Head of caudate nucleus (tissue), 42 donors: ENCODE measurements at regions not wholly inside any gene's neighbourhood (a gene's known extent, or its start where the extent isn't known, plus 50 kb on each side); places are given as distances from the start of the nearest gene placed in this dataset.

Source experiments
- DNase-seq, 42 donors: peaks; one replicate each; pipeline versions ENCODE4 v3.0.0 to v3.0.0-alpha.2; 2020 to 2021; ENCODE audit warnings: mixed read lengths in 7 of 42
- intact Hi-C: fragments of 100-400 bp; cut with DNase I; formaldehyde crosslinking; loops from one replicate; pipeline ENCODE4 v1.15.0; 2022

DNA sequence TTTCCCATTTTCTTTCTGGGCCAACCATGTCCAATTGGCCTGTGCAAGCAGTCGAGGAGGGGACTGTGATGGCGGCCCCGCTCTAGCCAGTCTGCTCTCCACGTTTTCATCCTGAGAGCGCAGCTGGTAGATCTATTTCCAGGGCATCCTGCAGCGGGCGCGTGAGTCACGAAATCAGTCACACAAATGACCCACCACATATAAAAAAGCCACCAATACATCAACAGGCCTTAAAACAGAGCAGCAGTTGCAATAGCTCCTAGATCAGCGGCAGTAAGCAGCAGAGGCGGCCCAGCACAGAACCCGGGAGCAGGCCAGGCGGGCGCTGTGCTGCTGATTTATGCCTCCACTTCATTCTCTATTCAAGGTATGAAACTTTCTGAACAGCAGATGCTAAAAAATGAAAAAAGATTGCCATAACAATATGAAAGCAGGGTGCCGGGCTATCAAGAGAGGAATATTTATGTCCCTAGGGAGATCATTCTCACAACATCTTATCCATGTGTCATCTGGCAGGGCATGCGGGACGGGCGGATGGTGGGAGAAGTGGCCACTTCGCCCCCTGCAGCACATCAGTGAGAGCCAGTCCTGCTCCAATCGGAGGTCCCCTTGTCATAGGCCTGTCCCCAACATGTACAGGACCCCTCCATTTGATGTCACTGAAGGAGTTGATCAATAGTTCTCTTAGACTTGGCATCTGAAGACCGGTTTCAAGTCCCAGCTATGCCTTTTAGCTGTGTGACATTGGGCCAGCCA is 98.0 kb upstream of the GPR26 start:
- intact Hi-C loops, result no loop called here
- peak in 3 of 42 donors; percentile 6 to 20 (median 8) for DNase-seq

DNA sequence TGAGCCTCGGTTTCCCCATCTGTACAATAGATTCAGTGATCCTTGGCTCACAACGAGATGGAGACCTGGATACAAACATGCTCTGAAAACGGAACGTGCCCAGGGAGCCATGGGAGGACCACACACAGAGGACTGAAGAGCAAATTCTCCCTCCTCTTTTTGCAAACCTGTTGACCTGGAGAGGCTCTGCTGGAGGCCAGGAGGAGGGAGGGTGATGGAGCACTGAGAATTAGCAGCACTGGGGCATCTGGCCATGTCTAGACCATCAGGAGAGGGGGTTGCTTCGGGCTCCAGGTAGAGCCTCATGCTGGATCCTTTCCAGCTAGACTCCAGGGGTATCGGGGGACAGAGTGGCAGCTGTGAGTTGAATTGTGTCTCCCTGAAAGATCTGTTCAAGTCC is 97.4 kb upstream of the GPR26 start:
- intact Hi-C loops, result no loop called here
- peak in 1 of 42 donors; percentile 7 for DNase-seq

DNA sequence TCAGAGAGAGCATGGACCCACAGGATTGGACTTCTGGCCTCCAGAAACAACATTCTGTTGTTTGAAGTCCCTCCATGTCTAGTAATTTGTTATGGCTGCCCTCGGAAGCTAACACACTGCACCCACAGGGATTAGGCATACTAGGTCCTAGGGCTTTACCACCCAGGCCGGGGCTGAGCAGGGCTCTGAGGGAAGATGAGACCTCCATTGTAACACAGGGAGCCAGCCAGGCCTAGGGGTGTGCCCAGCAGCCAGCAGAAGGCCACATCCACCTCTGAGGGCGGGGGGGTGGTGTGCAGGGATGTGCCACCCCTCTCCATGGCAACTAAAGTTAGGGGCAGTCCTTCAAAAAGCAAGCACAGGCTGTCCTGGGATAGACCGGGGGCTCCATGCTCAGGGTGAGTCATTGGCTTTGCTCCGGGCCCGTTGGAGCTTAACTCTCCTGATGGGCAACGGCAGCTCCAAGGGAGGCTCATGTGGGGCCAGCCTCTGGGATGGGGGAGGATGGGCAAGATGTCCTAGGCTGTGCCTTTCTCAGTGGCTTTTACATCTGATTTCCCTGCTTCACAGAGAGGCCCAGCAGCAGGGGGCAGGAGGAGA is 96.6 kb upstream of the GPR26 start:
- intact Hi-C loops, result no loop called here

DNA sequence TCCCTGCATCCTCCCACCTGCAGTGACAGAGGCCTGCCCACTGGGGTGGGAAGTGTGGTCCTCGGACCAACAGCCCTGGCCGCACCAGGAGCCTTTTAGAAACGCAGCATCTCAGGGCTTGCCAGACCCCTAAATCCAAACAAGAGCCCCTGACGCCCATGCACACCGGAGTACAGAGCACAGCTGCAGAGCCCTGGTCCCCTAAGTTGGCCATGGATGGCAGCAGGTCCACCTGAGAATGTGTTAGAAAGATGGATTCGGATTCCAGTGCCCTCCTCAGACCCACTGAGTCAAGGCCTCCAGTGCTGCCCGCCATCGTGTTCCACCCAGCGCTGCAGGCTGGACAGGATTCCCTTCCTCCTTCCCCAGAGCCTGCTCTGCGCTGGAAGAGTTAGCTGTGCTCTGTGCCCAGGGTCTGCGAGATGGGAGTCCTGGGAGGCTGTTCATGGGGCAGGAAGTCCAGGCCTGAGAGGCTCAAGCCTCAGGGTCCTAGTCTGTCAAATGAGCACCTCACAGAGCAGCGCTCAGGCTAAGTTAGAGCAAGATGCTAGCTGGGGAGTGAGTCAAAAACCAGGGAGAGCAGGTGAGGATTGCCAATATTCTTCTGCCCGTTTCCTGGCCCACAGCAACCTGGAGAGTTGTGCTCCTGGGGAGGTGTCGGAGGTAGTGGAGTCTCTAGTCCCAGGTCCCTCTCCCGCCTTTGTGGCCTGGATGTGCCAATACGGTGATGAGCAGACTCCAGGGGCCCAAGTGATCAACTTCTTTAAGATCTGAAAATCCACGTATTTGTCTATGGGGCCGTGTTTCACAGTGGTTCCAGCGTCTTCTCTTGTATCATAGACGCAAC is 95.9 kb upstream of the GPR26 start:
- intact Hi-C loops, result no loop called here
- peak in 2 of 42 donors; percentile 11 to 19 for DNase-seq

More for the DNA sequence above, 96.6 kb upstream of the GPR26 start:
- peak in 1 of 42 donors; percentile 8 for DNase-seq

DNA sequence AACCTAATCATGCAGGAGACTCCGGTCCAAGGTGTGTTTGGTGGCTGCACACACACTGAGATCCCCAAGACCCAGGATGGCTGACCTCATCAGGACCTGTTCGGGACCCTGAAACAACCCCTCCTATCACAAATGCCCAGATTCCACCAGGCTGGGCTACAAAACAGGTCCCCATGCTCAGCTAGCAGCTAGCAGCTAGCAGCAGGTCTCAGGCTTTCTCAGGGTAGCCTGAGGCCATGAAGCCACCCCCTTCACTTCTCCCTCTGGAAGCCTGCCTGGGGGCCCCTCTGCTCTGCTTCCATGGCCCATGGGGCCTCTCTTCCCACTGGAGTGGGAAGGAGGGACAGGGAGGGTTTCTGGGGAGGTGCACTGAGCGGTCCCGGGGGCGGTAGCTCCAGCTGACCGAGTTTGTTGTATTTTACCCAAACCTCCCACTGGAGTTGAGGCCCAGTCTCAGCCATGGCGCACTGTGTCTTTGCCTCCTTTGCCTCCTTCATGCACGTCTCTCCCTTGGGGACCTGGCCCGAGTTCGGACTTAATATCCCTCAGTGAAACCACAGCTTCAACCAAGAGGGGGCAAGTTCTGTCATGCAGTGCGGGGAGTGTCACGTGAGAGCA is 95.1 kb upstream of the GPR26 start:
- intact Hi-C loops, result no loop called here

DNA sequence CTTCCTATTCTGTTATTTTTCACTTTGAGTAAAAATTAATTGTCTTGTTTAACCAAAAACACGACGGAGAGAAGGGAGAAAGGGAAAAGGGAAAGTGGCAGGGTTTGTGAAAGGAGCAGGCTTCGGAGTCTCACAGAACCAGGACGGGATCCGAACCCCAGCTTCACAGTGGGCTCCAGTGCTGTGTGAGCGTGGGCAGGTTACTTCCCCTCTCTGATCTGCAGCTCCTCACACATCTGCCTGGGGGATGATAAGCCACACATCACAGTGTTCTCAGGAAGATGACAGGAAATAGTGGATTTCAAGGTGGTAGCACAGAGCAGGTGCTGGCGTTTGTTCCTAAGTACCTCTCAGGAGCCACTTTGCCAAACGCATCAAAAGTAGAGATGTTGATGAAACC is 94.2 kb upstream of the GPR26 start:
- DNase-seq, result peak in 1 of 42 donors; percentile 4
- intact Hi-C loops, result no loop called here

More for the DNA sequence above, 95.1 kb upstream of the GPR26 start:
- peak in 2 of 42 donors; percentile 11 to 23 for DNase-seq

DNA sequence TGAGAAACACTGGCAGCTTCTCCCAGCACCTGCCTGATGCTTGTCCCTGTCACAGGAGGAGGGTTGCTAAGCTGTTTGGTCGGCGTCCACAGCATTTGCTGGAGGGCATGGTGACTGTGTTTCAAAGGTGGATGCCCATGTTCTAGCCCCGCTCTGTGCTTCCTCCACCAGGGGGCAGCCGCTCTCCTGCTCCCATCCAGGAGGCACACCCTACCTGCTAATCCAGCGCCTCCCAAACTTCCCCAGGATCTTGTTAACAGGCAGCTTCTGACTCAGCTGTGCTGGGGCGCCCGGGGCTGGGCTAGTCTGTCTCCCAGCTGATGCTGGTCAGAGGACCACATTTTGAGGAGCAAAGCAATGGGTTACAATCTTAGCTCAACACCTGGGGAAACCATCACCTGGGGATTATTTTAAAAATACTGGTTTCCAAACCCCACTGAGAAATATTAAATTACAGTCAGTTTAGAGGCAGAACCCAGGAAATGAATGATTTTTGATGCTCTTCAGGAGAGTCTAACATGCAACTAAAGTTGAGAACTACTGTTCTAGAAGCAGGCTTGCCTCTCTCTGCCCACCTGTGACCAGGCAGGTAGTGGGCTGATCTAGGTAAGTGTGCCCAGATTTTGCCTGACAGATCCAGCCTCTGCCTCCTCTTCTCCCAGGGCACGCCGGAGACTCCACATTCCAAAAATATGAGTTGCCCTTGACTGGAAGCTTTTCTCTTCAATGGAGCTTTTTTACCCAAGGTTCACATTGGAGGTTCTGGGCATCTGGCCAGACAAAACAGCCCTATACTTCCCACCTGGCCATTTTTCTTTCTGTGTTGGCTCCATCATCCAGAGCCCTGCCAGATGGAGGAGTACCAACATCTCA is 92.7 kb upstream of the GPR26 start:
- DNase-seq, result peak in 14 of 42 donors; percentile 13 to 71 (median 24)
- intact Hi-C loops, result no loop called here

DNA sequence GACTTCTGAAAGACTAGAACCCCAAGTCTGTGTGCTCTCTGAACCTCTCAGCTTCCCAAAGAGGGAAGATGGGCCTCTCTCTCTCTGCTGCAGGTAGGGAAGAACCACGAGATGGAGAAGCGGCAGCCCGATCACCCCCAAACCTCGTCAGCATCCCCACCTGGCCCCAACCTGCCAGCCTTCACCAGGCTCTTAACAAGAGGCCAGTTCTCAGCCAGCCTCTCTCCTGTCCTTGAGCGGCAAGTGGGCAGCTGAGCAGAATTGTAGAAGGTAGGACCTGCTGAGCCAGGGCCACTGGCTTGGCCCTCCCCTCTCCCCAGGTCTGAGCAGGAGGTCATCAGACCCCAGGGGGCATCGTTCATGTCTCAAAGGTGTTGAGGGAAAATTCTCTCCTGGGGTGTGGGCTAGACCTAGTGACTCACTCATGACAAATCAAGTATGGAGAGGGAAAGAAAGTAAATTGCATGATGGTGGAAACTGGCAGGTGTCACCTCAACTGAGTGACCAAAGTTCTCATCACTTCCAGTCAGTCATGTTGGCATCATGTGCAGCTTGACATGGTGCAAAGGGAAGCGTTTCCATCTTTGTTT is 92.0 kb upstream of the GPR26 start:
- no peak for DNase-seq
- intact Hi-C loops, result no loop called here

DNA sequence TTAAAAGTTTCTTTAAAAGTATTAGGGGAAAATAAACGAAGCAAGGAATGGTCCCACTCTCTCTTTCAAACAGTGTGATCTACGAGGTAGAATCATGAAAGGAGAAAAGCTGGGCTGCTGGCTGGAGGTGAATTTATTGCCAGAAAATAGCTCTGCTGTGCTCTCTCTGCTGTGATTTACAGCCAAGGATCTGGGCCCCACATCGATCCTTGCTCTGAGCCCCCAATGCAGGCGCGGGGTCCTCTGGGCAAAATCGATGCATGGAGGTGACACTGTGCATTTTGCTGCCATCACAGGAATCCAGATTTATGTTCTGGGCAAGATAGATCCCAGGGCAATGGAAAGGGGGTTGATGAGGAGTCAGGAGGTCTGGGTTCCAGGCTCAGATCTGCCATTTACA is 91.0 kb upstream of the GPR26 start:
- intact Hi-C loops, result no loop called here
- no peak for DNase-seq

DNA sequence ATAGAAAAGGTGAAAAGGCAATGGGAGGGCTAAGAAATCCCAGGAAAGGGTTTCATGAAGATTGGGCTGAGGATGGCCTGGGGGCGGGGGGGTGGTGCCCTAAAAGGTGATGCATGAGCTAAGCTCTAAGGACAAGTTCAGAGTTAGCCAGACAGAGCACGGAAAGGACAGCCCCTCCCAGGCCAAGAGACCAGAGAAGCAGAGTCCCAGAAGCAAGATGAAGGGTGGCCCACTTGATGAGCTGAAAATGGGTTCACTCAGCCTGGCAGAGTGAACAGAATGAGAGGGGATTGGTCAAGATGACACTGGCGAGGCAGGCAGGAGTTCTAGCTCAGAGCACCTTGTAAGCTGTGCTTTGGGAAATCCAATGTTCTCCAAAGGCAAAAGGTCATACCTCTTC is 89.4 kb upstream of the GPR26 start:
- intact Hi-C loops, result no loop called here
- no peak for DNase-seq

DNA sequence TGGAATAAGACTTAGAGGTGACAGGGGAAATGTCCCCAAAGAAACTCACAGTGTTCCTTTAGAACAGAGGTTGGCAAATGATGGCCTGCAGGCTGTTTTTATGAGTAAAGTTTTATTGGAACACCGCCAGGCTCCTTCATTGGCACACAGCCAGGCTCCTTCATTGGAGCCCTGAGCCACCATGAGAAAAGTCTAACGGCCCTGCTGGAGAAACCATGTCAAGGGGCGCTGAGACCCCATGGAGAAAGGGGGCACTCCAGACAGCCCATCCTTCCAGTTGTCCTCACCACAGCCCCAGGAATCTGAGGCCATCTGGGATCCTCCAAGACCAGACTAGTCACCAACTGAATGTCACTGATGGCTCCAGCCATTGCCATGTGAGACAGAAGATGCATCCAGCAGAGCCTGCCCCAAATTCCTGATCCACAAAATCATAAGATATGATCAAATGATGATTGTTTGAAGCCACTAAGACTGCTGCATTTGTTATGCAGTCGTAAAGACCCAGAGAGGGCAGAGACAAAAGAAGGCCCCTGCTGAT is 88.2 kb upstream of the GPR26 start:
- intact Hi-C loops, result no loop called here
- DNase-seq, result no peak

DNA sequence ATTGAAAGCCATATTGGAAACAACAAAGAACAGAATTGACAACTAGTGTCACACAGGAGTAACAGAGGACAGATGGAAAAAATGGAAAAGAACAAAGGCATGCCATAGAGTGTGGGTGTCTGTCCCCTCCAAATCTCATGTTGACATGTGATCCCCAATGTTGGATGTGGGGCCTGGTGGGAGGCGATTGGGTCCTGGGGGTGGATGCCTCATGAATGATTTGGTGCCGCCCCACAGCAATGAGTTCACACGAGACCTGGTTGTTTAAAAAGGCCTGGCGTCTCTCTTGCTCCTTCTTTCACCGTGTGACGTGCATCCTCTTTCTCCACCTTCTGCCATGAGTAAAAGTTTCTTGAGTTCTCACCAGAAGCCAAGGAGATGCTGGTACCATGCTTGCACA is 87.4 kb upstream of the GPR26 start:
- intact Hi-C loops, result no loop called here
- DNase-seq, result no peak

DNA sequence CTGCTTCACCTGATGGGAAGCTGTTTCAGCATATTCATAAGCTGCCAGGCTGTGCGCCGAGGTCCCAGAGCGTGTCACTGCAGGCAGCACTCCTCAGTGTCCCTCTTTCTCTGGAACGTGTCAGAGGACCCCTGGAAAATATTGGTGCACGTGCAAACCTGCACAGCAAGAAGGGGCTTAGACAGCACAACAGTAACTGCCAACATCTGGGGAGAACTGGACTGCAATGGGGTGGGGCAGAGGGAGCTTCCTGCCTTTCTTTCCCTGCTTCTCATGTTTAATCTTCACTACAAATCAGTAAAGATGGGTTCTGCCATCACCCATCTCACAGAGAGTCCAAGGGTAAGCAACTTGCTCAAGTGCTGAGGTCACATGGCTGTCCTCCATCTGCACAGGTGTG is 86.5 kb upstream of the GPR26 start:
- no peak for DNase-seq
- intact Hi-C loops, result loop anchor here (10.0 kb wide), 1 partner anchor 805 kb away; no protein-coding TSS in a partner anchor

DNA sequence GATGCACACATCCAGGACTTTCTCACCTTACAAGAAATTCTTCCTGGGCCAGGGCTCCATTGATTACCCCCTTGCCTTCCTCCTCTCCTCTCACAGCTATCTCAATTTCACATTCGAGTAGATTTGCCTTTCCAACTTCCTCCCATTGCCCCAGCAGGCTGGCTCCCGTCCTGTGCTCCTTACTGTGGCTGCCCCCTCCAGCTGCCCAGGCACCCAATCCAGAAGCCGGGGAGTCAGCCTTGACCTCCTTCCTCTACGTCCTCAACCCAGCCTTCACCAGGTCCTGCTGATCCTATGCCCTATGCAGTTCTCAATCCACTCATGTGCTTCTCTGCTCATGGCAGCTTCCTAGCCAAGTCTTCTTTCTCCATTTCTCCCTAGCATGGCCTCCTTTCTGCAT is 85.7 kb upstream of the GPR26 start:
- intact Hi-C loops, result loop anchor here (10.0 kb wide), 1 partner anchor 804 kb away; no protein-coding TSS in a partner anchor

DNA sequence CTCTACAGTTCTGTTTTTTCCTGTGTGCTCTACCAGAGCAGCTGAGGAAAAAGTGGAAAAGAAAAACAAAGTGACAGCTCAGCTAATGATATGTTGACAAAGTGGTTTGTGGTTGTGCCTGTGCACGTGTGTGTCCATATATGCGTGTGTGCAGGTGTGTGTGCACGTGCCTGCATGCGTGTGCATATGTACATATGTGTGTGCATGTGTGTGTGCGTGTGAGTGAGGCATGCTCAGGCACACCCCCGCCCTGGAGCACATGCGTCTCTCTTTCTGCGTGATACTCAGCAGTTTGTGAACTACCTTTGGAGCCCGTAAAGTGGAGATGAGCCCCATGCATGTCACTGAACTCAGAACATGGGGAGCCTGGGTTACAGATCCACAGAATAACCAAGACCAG is 84.5 kb upstream of the GPR26 start:
- no peak for DNase-seq
- intact Hi-C loops, result loop anchor here (2.0 to 10.0 kb wide), 2 partner anchors 385 to 803 kb away; no protein-coding TSS in a partner anchor

More for the DNA sequence above, 85.7 kb upstream of the GPR26 start:
- no peak for DNase-seq

DNA sequence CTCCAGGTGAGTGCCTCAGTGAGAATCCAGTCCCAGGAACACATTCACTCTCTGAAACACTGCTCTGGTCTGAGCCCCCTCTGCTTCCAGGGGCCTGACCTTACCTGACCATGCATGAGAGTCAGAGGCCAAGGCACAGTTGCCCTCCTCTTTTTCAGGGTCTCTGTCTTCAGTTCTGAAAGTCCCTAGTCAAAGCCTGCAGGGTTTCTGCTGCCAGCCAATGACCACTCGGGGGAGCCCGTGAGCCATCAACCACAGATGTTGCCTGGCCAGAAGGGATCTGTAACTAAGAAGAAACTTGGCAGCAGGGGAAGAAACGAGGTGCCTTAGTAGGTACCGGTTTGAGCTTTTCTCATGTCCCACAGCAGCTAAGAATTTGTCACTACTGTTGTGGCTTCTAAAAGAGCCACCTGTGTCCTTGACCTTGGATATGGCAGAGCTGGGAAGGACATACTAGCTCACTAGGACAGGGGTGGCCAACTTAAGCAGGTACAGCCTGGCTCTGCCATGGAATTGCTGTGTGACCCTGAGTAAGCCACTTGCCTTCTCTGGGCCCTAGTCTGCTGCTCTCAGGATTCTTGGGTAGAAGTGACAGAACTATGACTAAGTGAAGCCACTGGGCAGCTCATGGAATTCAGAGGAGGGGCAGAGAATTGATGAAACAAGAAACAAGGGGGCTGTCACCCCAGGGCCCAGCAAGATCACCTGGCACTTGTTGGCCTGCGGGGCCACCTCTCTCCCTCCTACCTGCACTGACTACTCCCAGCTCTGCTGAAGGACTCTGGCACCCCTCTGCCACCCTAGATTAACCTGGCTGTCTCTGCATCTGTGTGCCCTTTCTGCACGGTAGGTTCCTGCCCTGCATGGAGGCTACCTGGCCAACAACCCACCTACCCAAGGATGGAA is 83.8 kb upstream of the GPR26 start:
- DNase-seq, result peak; percentile 57 to 92 (median 86)
- intact Hi-C loops, result loop anchor here (2.0 to 10.0 kb wide), 2 partner anchors 384 to 802 kb away; no protein-coding TSS in a partner anchor
